H9 (cell line): ENCODE measurements at regions not wholly inside any gene's neighbourhood (a gene's known extent, or its start where the extent isn't known, plus 50 kb on each side); places are given as distances from the start of the nearest gene placed in this dataset.

Source experiments
- DNase-seq: peaks from one replicate; pipeline ENCODE4 v3.0.0-alpha.2; 2017
- H2AFZ ChIP-seq: one replicate; pipeline ENCODE4 v1.6.1; 2013; ENCODE audit warnings: mild to moderate bottlenecking, low read length, control low read depth, moderate library complexity
- H2AK5ac ChIP-seq: 2 replicates; pipeline ENCODE4 v1.6.1; 2013; ENCODE audit warnings: low read length, control low read depth, mixed read lengths; ENCODE audit not compliant: insufficient read length
- H2BK120ac ChIP-seq: one replicate; pipeline ENCODE4 v1.6.1; 2013; ENCODE audit warnings: low read depth, mild to moderate bottlenecking, low read length, control low read depth, inconsistent platforms; ENCODE audit not compliant: poor library complexity, severe bottlenecking
- H2BK12ac ChIP-seq: 2 replicates; pipeline ENCODE4 v1.6.1; 2013; ENCODE audit warnings: low read length, control low read depth, mixed read lengths, low read depth; ENCODE audit not compliant: insufficient read length
- H2BK15ac ChIP-seq: 2 replicates; pipeline ENCODE4 v1.6.1; 2013; ENCODE audit warnings: low read depth, low read length, control low read depth
- H2BK20ac ChIP-seq: one replicate; pipeline ENCODE4 v1.6.1; 2013; ENCODE audit warnings: low read depth, mild to moderate bottlenecking, low read length, control low read depth, inconsistent platforms; ENCODE audit not compliant: poor library complexity, severe bottlenecking
- H2BK5ac ChIP-seq: 2 replicates; pipeline ENCODE4 v1.6.1; 2013; ENCODE audit warnings: low read length, control low read depth, mixed read lengths; ENCODE audit not compliant: insufficient read length
- H3K14ac ChIP-seq: 2 replicates; pipeline ENCODE4 v1.6.1; 2013; ENCODE audit warnings: low read length, control low read depth; ENCODE audit not compliant: insufficient read depth
- H3K18ac ChIP-seq: 2 replicates; pipeline ENCODE4 v1.6.1; 2013; ENCODE audit warnings: low read depth, mild to moderate bottlenecking, mixed read lengths, low read length, control low read depth; ENCODE audit not compliant: insufficient read length
- H3K23ac ChIP-seq: 2 replicates; pipeline ENCODE4 v1.6.1; 2013; ENCODE audit warnings: low read length, control low read depth, mixed read lengths, low read depth; ENCODE audit not compliant: insufficient read length
- H3K23me2 ChIP-seq: 2 replicates; pipeline ENCODE4 v1.6.1; 2013; ENCODE audit warnings: low read depth, mild to moderate bottlenecking, mixed read lengths, low read length, control low read depth; ENCODE audit not compliant: insufficient read length, poor library complexity, severe bottlenecking
- H3K27ac ChIP-seq: 2 replicates; pipeline ENCODE4 v1.5.1; 2013; ENCODE audit warnings: low read length, control low read depth, mixed read lengths, low read depth; ENCODE audit not compliant: insufficient read length
- H3K27me3 ChIP-seq: 2 replicates; pipeline ENCODE4 v1.6.1; 2013; ENCODE audit warnings: low read length, control low read depth, inconsistent platforms; ENCODE audit not compliant: insufficient read depth
- H3K4ac ChIP-seq: 2 replicates; pipeline ENCODE4 v1.6.1; 2013; ENCODE audit warnings: low read depth, mild to moderate bottlenecking, control low read depth, inconsistent platforms, low read length, moderate library complexity
- H3K4me1 ChIP-seq: 2 replicates; pipeline ENCODE4 v1.6.1; 2013; ENCODE audit warnings: low read length, control low read depth, inconsistent platforms; ENCODE audit not compliant: insufficient read depth
- H3K4me2 ChIP-seq: 2 replicates; pipeline ENCODE4 v1.6.1; 2013; ENCODE audit warnings: low read length, control low read depth, mixed read lengths; ENCODE audit not compliant: insufficient read length, insufficient read depth
- H3K56ac ChIP-seq: 2 replicates; pipeline ENCODE4 v1.6.1; 2013; ENCODE audit warnings: low read depth, mild to moderate bottlenecking, mixed read lengths, low read length, control low read depth; ENCODE audit not compliant: insufficient read length
- H3K79me1 ChIP-seq: 2 replicates; pipeline ENCODE4 v1.6.1; 2013; ENCODE audit warnings: low read depth, mild to moderate bottlenecking, moderate library complexity, low read length, control low read depth, inconsistent platforms; ENCODE audit not compliant: insufficient read depth, poor library complexity, severe bottlenecking
- H3K79me2 ChIP-seq: 2 replicates; pipeline ENCODE4 v1.6.1; 2013; ENCODE audit warnings: low read length, control low read depth, inconsistent platforms; ENCODE audit not compliant: insufficient read depth
- H3K9ac ChIP-seq: 2 replicates; pipeline ENCODE4 v1.6.1; 2013; ENCODE audit warnings: low read length, control low read depth, mixed read lengths; ENCODE audit not compliant: insufficient read length; ENCODE audit errors: extremely low read depth
- H3K9me3 ChIP-seq: one replicate; pipeline ENCODE4 v1.6.1; 2013; ENCODE audit warnings: low read depth, low read length, inconsistent platforms; ENCODE audit not compliant: control insufficient read depth
- H3T11ph ChIP-seq: one replicate; pipeline ENCODE4 v1.6.1; 2013; ENCODE audit warnings: mild to moderate bottlenecking, low read length, control low read depth, inconsistent platforms
- H4K20me1 ChIP-seq: one replicate; pipeline ENCODE4 v1.6.1; 2013; ENCODE audit not compliant: control insufficient read depth, insufficient read length, insufficient read depth
- H4K5ac ChIP-seq: 2 replicates; pipeline ENCODE4 v1.6.1; 2013; ENCODE audit warnings: low read depth, mild to moderate bottlenecking, mixed read lengths, low read length, control low read depth; ENCODE audit not compliant: insufficient read length
- H4K8ac ChIP-seq: replicated peaks from 2 replicates; pipeline ENCODE4 v1.6.1; 2013; ENCODE audit warnings: low read length, control low read depth, mixed read lengths, low read depth; ENCODE audit not compliant: insufficient read length
- H4K91ac ChIP-seq: 2 replicates; pipeline ENCODE4 v1.6.1; 2013; ENCODE audit warnings: low read depth, mild to moderate bottlenecking, moderate library complexity, mixed read lengths, low read length, control low read depth; ENCODE audit not compliant: insufficient read length
- H3K27ac Mint-ChIP-seq, 3 experiments: 2 replicates in 2 of 3; 3 replicates in 1 of 3; pipeline ENCODE4 v1.8.0; 2020 to 2021; ENCODE audit warnings: mixed read lengths in 3 of 3, mild to moderate bottlenecking in 1 of 3, moderate library complexity in 1 of 3
- H3K27me3 Mint-ChIP-seq: 2 replicates; pipeline ENCODE4 v1.8.0; 2021; ENCODE audit warnings: low read depth, mild to moderate bottlenecking, moderate library complexity, mixed read lengths
- H3K36me3 Mint-ChIP-seq, 3 experiments: 2 replicates in 2 of 3; 3 replicates in 1 of 3; pipeline ENCODE4 v1.8.0; 2020 to 2021; ENCODE audit warnings: low read depth in 3 of 3, mixed read lengths in 3 of 3; ENCODE audit not compliant: insufficient read depth in 1 of 3
- H3K4me1 Mint-ChIP-seq, 2 experiments: 2 replicates each; pipeline ENCODE4 v1.8.0; 2020; ENCODE audit warnings: mixed read lengths in 2 of 2
- H3K4me3 Mint-ChIP-seq, 2 experiments: 2 replicates in 1 of 2; 3 replicates in 1 of 2; pipeline ENCODE4 v1.8.0; 2020 to 2021; ENCODE audit warnings: mild to moderate bottlenecking in 2 of 2, mixed read lengths in 2 of 2, moderate library complexity in 1 of 2
- H3K9me3 Mint-ChIP-seq, 2 experiments: 2 replicates in 1 of 2; 3 replicates in 1 of 2; pipeline ENCODE4 v1.8.0; 2020; ENCODE audit warnings: mild to moderate bottlenecking in 2 of 2, mixed read lengths in 2 of 2, moderate library complexity in 1 of 2
- CTCF ChIP-seq: fragments of 200-600 bp; sonication (generic); conservative IDR thresholded peaks from 3 replicates; pipeline ENCODE4 v1.8.0; 2021; ENCODE audit warnings: antibody characterized with exemption, mild to moderate bottlenecking
- WGBS: extraction: QIAGEN DNeasy Blood & Tissue Kit; methylation state at CpG from one replicate; pipeline ENCODE4 v1.1.7; 2013; ENCODE audit warnings: missing lambda C conversion rate, low lambda C conversion rate, mixed read lengths; ENCODE audit not compliant: insufficient read length; ENCODE audit errors: extremely low coverage; 5-methylcytosine and 5-hydroxymethylcytosine counted together

GRCh38 chr10:3398825-3399646, 226.5 kb upstream of the PITRM1 start:
- Histone ChIP-seq H2BK5ac (no peak overlapping the region), H3K79me1 (no peaks in the 10 kb centered on the region), H2BK20ac (no peak overlapping the region), H3K56ac (no peak overlapping the region), H2BK120ac (no peak overlapping the region), H3K27ac (no peak overlapping the region), H3T11ph (no peak overlapping the region), H3K23ac (peak overlapping the region; percentile 25), H3K4ac (no peak overlapping the region), H2AK5ac (no peak overlapping the region), H3K14ac (no peak overlapping the region), H3K18ac (peak overlapping the region; percentile 43), H2BK12ac (no peak overlapping the region), H2BK15ac (no peak overlapping the region), H3K9me3 (peaks cover 7% of the 10 kb centered on the region), H2AFZ (no peak overlapping the region), H4K91ac (no peak overlapping the region), H4K5ac (no peak overlapping the region), H3K4me1 (peaks cover 3% of the 10 kb centered on the region; the same call in 1 of the 2 replicates), H3K27me3 (no peaks in the 10 kb centered on the region), H3K4me2 (no peak overlapping the region), H4K8ac (no peak overlapping the region), H4K20me1 (no peaks in the 10 kb centered on the region), H3K9ac (no peak overlapping the region), H3K23me2 (no peaks in the 10 kb centered on the region), H3K79me2 (no peaks in the 10 kb centered on the region)
- Mint-ChIP-seq H3K27me3 (peaks cover 2% of the 10 kb centered on the region), H3K36me3 (peaks cover 6 to 8% (median 6%) of the 10 kb centered on the region in 3 experiments; a peak in 6 of 7 replicates), H3K9me3 (peaks cover 6 to 12% of the 10 kb centered on the region in 2 experiments), H3K27ac (peak overlapping the region; percentile 57 to 63 (median 62); a peak in 3 of 7 replicates), H3K4me1 (peaks cover 15 to 21% of the 10 kb centered on the region in 2 experiments), H3K4me3 (peak overlapping the region in 1 of 2 experiments; percentile 38; a peak in 1 of 5 replicates)
- DNase-seq = no peak
- TF ChIP-seq CTCF = no peak
- WGBS = no CpG with 5 or more reads among the region's 46 CpGs
